Stimulated activated CD8-positive, alpha-beta memory T cell treated with anti-CD3 and anti-CD28 coated beads, Interleukin-4, amount 100 ng/mL, for 24 hours (primary cell): ENCODE measurements at regions not wholly inside any gene's neighbourhood (a gene's known extent, or its start where the extent isn't known, plus 50 kb on each side); places are given as distances from the start of the nearest gene placed in this dataset.
"Not testable (repeated sequence)": the region's sequence is repeated elsewhere in the genome, so short reads cannot be mapped to it uniquely, and the experiment has no call there.

Source experiments
- DNase-seq: peaks from one replicate; pipeline ENCODE4 v3.0.0-alpha.2; 2020; ENCODE audit warnings: low read depth

- DNase-seq, result no peak
Observed at GRCh38 chr2:219835493-219835892, 208.1 kb downstream of the SLC4A3 start.

- no peak for DNase-seq
Observed at GRCh38 chr2:219836647-219837177, 209.3 kb downstream of the SLC4A3 start.

GRCh38 chr2:219844401-219845091 is 217.1 kb downstream of the SLC4A3 start:
- DNase-seq, result no peak

- DNase-seq, result no peak
Observed at GRCh38 chr2:219848882-219849281, 221.5 kb downstream of the SLC4A3 start.

GRCh38 chr2:219851169-219851568 is 223.7 kb downstream of the SLC4A3 start:
- DNase-seq, result no peak

GRCh38 chr2:219851801-219852481 is 224.5 kb downstream of the SLC4A3 start:
- DNase-seq, result no peak

- no peak for DNase-seq
Observed at GRCh38 chr2:219852626-219853025, 225.2 kb downstream of the SLC4A3 start.

- DNase-seq, result no peak
Observed at GRCh38 chr2:219856602-219857001, 229.2 kb downstream of the SLC4A3 start.

- DNase-seq, result no peak
Observed at GRCh38 chr2:219857751-219858150, 230.3 kb downstream of the SLC4A3 start.

- no peak for DNase-seq
Observed at GRCh38 chr2:219861307-219861706, 233.9 kb downstream of the SLC4A3 start.

GRCh38 chr2:219864154-219864553 is 236.7 kb downstream of the SLC4A3 start:
- DNase-seq, result no peak

- no peak for DNase-seq
Observed at GRCh38 chr2:219868635-219869034, 241.2 kb downstream of the SLC4A3 start.

- no peak for DNase-seq
Observed at GRCh38 chr2:219870041-219870440, 242.6 kb downstream of the SLC4A3 start.

GRCh38 chr2:219871351-219871750 is 243.9 kb downstream of the SLC4A3 start:
- no peak for DNase-seq

- no peak for DNase-seq
Observed at GRCh38 chr2:219875036-219875435, 247.6 kb downstream of the SLC4A3 start.

- not testable (repeated sequence) for DNase-seq
Observed at GRCh38 chr2:219875986-219876385, 248.6 kb downstream of the SLC4A3 start.

GRCh38 chr2:219876931-219877330 is 249.5 kb downstream of the SLC4A3 start:
- DNase-seq, result no peak

GRCh38 chr2:219877728-219878127 is 250.3 kb downstream of the SLC4A3 start:
- no peak for DNase-seq

- no peak for DNase-seq
Observed at GRCh38 chr2:219878516-219878915, 251.1 kb downstream of the SLC4A3 start.

GRCh38 chr2:219881851-219882250 is 254.4 kb downstream of the SLC4A3 start:
- no peak for DNase-seq

GRCh38 chr2:219886615-219887014 is 259.2 kb downstream of the SLC4A3 start:
- DNase-seq, result no peak

- no peak for DNase-seq
Observed at GRCh38 chr2:219887870-219888269, 260.4 kb downstream of the SLC4A3 start.

GRCh38 chr2:219893541-219893940 is 266.1 kb downstream of the SLC4A3 start:
- no peak for DNase-seq

GRCh38 chr2:219897456-219897855 is 270.0 kb downstream of the SLC4A3 start:
- DNase-seq, result no peak
